K562 (cell line): ENCODE measurements at regions not wholly inside any gene's neighbourhood (a gene's known extent, or its start where the extent isn't known, plus 50 kb on each side); places are given as distances from the start of the nearest gene placed in this dataset.

Experiments
- C11orf30 ChIP-seq: fragments of 450-650 bp; IDR thresholded peaks from 2 replicates; pipeline ENCODE4 v1.6.1; 2016; ENCODE audit warnings: low read depth, mild to moderate bottlenecking
- EHMT2 ChIP-seq: fragments of 450-650 bp; IDR thresholded peaks from 2 replicates; pipeline ENCODE4 v1.6.1; 2018; ENCODE audit warnings: antibody characterized with exemption
- FOXK2 ChIP-seq, 2 experiments: fragments of 450-650 bp; IDR thresholded peaks in 1 of 2; conservative IDR thresholded peaks in 1 of 2; 2 replicates each; pipeline ENCODE4 v1.6.1; 2016; ENCODE audit warnings: low read depth in 2 of 2, mild to moderate bottlenecking in 1 of 2
- THRAP3 ChIP-seq: fragments of 450-650 bp; IDR thresholded peaks from 2 replicates; pipeline ENCODE4 v1.6.1; 2016; ENCODE audit warnings: mild to moderate bottlenecking, inconsistent platforms, borderline replicate concordance
- YY1 ChIP-seq, 3 experiments: IDR thresholded peaks; 2 replicates each; pipeline ENCODE4 v1.6.1; 2011; ENCODE audit warnings: low read length in 2 of 3, mild to moderate bottlenecking in 2 of 3, moderate library complexity in 2 of 3, borderline replicate concordance in 1 of 3, control low read depth in 1 of 3, low read depth in 1 of 3; ENCODE audit not compliant: insufficient read depth in 3 of 3, insufficient replicate concordance in 2 of 3, control insufficient read depth in 1 of 3, insufficient read length in 1 of 3; ENCODE audit errors: extremely low read depth in 1 of 3
- ZNF274 ChIP-seq: IDR thresholded peaks from 2 replicates; pipeline ENCODE4 v1.6.1; 2011; ENCODE audit warnings: low read depth, mild to moderate bottlenecking, low read length, moderate library complexity, borderline replicate concordance

DNA sequence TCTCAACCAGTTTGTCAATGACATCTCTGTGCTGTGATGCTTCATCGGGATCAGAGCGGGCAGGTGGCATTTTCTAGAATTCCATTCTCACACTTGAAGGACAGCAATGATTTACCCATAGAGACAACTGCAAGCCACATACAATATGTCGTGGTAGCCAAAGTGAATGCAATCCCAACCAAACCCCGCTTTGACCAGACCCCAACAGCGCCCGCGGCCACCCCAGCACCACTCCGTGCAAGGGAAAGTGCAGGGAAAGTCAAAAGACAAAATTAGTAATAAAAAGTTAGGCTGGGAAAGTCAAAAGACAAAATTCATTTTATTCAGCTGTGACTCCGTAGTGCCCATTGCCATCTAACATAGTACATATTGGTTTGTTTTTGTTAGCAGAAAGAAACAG lies 88.8 kb upstream of the EYA2 start:
- TF ChIP-seq EHMT2 (no peak), YY1 (IDR thresholded peaks at IDR 0.05; ENCODE audit: borderline replicate concordance in 1 of 3, control insufficient read depth in 1 of 3, extremely low read depth in 1 of 3, insufficient read depth in 3 of 3, insufficient read length in 1 of 3, insufficient replicate concordance in 2 of 3, low read depth in 1 of 3, low read length in 2 of 3) (no peak), C11orf30 (no peak), THRAP3 (no peak), ZNF274 (no peak), FOXK2 (conservative IDR thresholded peaks at IDR 0.05 in 1 of 2, IDR thresholded peaks at IDR 0.05 in 1 of 2; ENCODE audit: low read depth in 2 of 2) (no peak)
